ENCODE measurements at regions not wholly inside any gene's neighbourhood (a gene's known extent, or its start where the extent isn't known, plus 50 kb on each side); places are given as distances from the start of the nearest gene placed in this dataset.

- H3K27me3 ChIP-seq (ENCODE audit: low read depth), result no peaks in the 10 kb centered on the region
- H3K36me3 ChIP-seq, result no peaks in the 10 kb centered on the region
- no peak for DNase-seq
- peaks cover 12% of the 10 kb centered on the region for H3K9me3 ChIP-seq (replicated peaks)
- no peak overlapping the region for H3K4me3 ChIP-seq
- H3K27ac ChIP-seq (replicated peaks), result no peak overlapping the region
- TF ChIP-seq CTCF (IDR thresholded peaks at IDR 0.05; ENCODE audit: borderline replicate concordance), result no peak
- intact Hi-C loops (cut with micrococcal nuclease), result no loop called here
- H3K4me1 ChIP-seq, result peaks cover 4% of the 10 kb centered on the region
These were observed 340.0 kb upstream of the ACTBL2 start for GRCh38 chr5:57822651-57823050.

- H3K4me3 ChIP-seq, result no peak overlapping the region
- peaks cover 24% of the 10 kb centered on the region for H3K4me1 ChIP-seq
- H3K27me3 ChIP-seq (ENCODE audit: low read depth), result no peaks in the 10 kb centered on the region
- TF ChIP-seq CTCF (IDR thresholded peaks at IDR 0.05; ENCODE audit: borderline replicate concordance), result no peak
- no peaks in the 10 kb centered on the region for H3K36me3 ChIP-seq
- no peak for DNase-seq
- peaks cover 12% of the 10 kb centered on the region for H3K9me3 ChIP-seq (replicated peaks)
- intact Hi-C loops (cut with micrococcal nuclease), result no loop called here
- no peak overlapping the region for H3K27ac ChIP-seq (replicated peaks)
These were observed 335.8 kb upstream of the ACTBL2 start for GRCh38 chr5:57818397-57818796.

- H3K36me3 ChIP-seq, result no peaks in the 10 kb centered on the region
- intact Hi-C loops (cut with micrococcal nuclease), result no loop called here
- H3K4me3 ChIP-seq, result no peak overlapping the region
- H3K4me1 ChIP-seq, result peaks cover 24% of the 10 kb centered on the region
- no peak for TF ChIP-seq CTCF (IDR thresholded peaks at IDR 0.05; ENCODE audit: borderline replicate concordance)
- H3K9me3 ChIP-seq (replicated peaks), result peaks cover 12% of the 10 kb centered on the region
- DNase-seq, result no peak
- no peak overlapping the region for H3K27ac ChIP-seq (replicated peaks)
- no peaks in the 10 kb centered on the region for H3K27me3 ChIP-seq (ENCODE audit: low read depth)
These were observed 335.3 kb upstream of the ACTBL2 start for GRCh38 chr5:57817924-57818323.

- DNase-seq, result no peak
- peaks cover 12% of the 10 kb centered on the region for H3K9me3 ChIP-seq (replicated peaks)
- no peak overlapping the region for H3K27ac ChIP-seq (replicated peaks)
- H3K4me1 ChIP-seq, result peaks cover 24% of the 10 kb centered on the region
- no peaks in the 10 kb centered on the region for H3K27me3 ChIP-seq (ENCODE audit: low read depth)
- intact Hi-C loops (cut with micrococcal nuclease), result no loop called here
- no peaks in the 10 kb centered on the region for H3K36me3 ChIP-seq
- TF ChIP-seq CTCF (IDR thresholded peaks at IDR 0.05; ENCODE audit: borderline replicate concordance), result no peak
- no peak overlapping the region for H3K4me3 ChIP-seq
These were observed 334.4 kb upstream of the ACTBL2 start for GRCh38 chr5:57817001-57817453.

- Histone ChIP-seq H3K4me3 (no peak overlapping the region), H3K27ac (replicated peaks) (no peak overlapping the region), H3K27me3 (ENCODE audit: low read depth) (no peaks in the 10 kb centered on the region), H3K36me3 (no peaks in the 10 kb centered on the region), H3K4me1 (peaks cover 24% of the 10 kb centered on the region), H3K9me3 (replicated peaks) (peaks cover 12% of the 10 kb centered on the region)
- TF ChIP-seq CTCF (IDR thresholded peaks at IDR 0.05; ENCODE audit: borderline replicate concordance), result no peak
- intact Hi-C loops (cut with micrococcal nuclease), result no loop called here
- no peak for DNase-seq
These were observed 333.5 kb upstream of the ACTBL2 start for GRCh38 chr5:57816108-57816507.

- intact Hi-C loops (cut with micrococcal nuclease), result no loop called here
- Histone ChIP-seq H3K4me1 (peaks cover 18% of the 10 kb centered on the region), H3K27me3 (ENCODE audit: low read depth) (no peaks in the 10 kb centered on the region), H3K36me3 (no peaks in the 10 kb centered on the region), H3K27ac (replicated peaks) (no peak overlapping the region), H3K4me3 (no peak overlapping the region), H3K9me3 (replicated peaks) (no peaks in the 10 kb centered on the region)
- no peak for TF ChIP-seq CTCF (IDR thresholded peaks at IDR 0.05; ENCODE audit: borderline replicate concordance)
- no peak for DNase-seq
These were observed 323.1 kb upstream of the ACTBL2 start for GRCh38 chr5:57805732-57806131.
